ENCODE measurements at regions not wholly inside any gene's neighbourhood (a gene's known extent, or its start where the extent isn't known, plus 50 kb on each side); places are given as distances from the start of the nearest gene placed in this dataset.

DNA sequence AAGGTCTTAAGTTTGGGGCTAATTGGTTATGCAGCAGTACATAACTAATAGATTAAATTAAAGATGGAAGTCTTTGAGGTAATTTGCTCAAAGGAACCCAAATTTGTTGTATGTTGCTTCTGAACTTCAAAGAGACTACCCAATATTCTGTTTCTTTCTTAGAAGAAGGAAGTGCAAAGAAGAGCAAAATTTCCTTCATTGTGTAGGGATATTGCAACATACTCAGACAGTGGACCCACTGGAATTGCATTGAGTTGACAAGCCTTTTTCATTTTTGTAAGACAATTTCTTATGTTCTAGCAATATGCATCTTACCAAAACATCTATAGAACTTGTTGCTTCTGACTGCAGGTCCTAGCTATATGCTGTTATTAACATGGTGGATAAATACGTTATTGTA is 527.8 kb downstream of the SH2D4B start:
- Mint-ChIP-seq H3K4me1 (no peaks in the 10 kb centered on the region), H3K27ac (no peak overlapping the region), H3K36me3 (no peaks in the 10 kb centered on the region), H3K9me3 (peaks cover 0 to 2% (median 0%) of the 10 kb centered on the region in 7 donors), H3K4me3 (no peak overlapping the region), H3K27me3 (ENCODE audit: low read depth in 3 of 3) (peaks cover 2 to 4% (median 2%) of the 10 kb centered on the region in 3 donors)
- H3K36me3 ChIP-seq (replicated peaks in 1 of 2; ENCODE audit: control insufficient read depth in 1 of 2, insufficient read depth in 2 of 2, low read length in 2 of 2), result no peaks in the 10 kb centered on the region
- H3K27ac ChIP-seq (ENCODE audit: low read depth in 1 of 2, low read length in 2 of 2), result no peak overlapping the region
- no CpG with 5 or more reads among the region's 1 CpG for WGBS (ENCODE audit: insufficient coverage)
- H3K4me2 ChIP-seq (replicated peaks; ENCODE audit: extremely low read depth, low read length, poor library complexity, severe bottlenecking), result no peak overlapping the region
- no peak for DNase-seq
- H3K79me2 ChIP-seq (ENCODE audit: insufficient read depth, low read length), result no peaks in the 10 kb centered on the region
- intact Hi-C loops (cut with micrococcal nuclease), result no loop called here
- no peak overlapping the region for H3K9ac ChIP-seq (ENCODE audit: insufficient read depth, low read length, poor library complexity, severe bottlenecking)
- H3K9me3 ChIP-seq (replicated peaks in 1 of 2; ENCODE audit: control insufficient read depth in 1 of 2, insufficient read depth in 1 of 2, low read length in 2 of 2), result no peaks in the 10 kb centered on the region
- no peaks in the 10 kb centered on the region for H3K4me1 ChIP-seq (ENCODE audit: control insufficient read depth in 1 of 2, insufficient read depth in 2 of 2, low read length in 2 of 2)
- H4K20me1 ChIP-seq (ENCODE audit: insufficient read depth, low read length), result no peaks in the 10 kb centered on the region
- TF ChIP-seq CTCF (IDR thresholded peaks at IDR 0.05), result no peak
- H3K4me3 ChIP-seq (replicated peaks in 1 of 3; ENCODE audit: low read depth in 2 of 3, low read length in 3 of 3), result no peak overlapping the region
- H2AFZ ChIP-seq (ENCODE audit: insufficient read depth, low read depth, low read length, poor library complexity, severe bottlenecking), result no peak overlapping the region
- no peaks in the 10 kb centered on the region for H3K27me3 ChIP-seq (ENCODE audit: control insufficient read depth in 2 of 2, insufficient read depth in 2 of 2, low read length in 2 of 2)

DNA sequence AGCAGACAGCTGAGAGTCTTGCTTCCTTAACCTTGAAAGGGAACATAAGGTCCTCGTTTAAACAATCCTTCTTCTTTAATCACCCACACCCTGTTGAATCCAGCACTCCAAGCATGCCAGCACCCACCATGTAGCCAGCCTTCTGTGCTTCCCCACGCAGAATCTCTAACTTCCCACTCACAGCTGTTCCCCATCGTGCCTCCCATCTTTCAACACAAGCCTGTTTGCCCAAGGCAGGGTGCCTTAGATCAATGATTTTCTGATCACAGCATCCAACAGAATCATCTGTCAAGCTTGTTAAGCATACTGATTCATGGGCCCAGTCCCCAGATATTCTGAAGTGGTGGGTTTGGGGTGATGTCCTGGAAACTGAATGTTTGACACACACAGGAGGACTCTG is 530.8 kb downstream of the SH2D4B start:
- H4K20me1 ChIP-seq (ENCODE audit: insufficient read depth, low read length), result no peaks in the 10 kb centered on the region
- peaks cover 0 to 2% (median 0%) of the 10 kb centered on the region in 7 donors for H3K9me3 Mint-ChIP-seq
- peaks cover 0 to 2% (median 0%) of the 10 kb centered on the region in 3 donors for H3K27me3 Mint-ChIP-seq (ENCODE audit: low read depth in 3 of 3)
- no peak overlapping the region for H3K4me3 ChIP-seq (replicated peaks in 1 of 3; ENCODE audit: low read depth in 2 of 3, low read length in 3 of 3)
- H3K27ac Mint-ChIP-seq, result peak overlapping the region in 1 of 7 donors; percentile 19
- no peaks in the 10 kb centered on the region for H3K27me3 ChIP-seq (ENCODE audit: control insufficient read depth in 2 of 2, insufficient read depth in 2 of 2, low read length in 2 of 2)
- no peaks in the 10 kb centered on the region for H3K9me3 ChIP-seq (replicated peaks in 1 of 2; ENCODE audit: control insufficient read depth in 1 of 2, insufficient read depth in 1 of 2, low read length in 2 of 2)
- H3K4me1 ChIP-seq (ENCODE audit: control insufficient read depth in 1 of 2, insufficient read depth in 2 of 2, low read length in 2 of 2), result no peaks in the 10 kb centered on the region
- H3K4me3 Mint-ChIP-seq, result no peak overlapping the region
- no peak overlapping the region for H3K27ac ChIP-seq (ENCODE audit: low read depth in 1 of 2, low read length in 2 of 2)
- no peaks in the 10 kb centered on the region for H3K4me1 Mint-ChIP-seq
- DNase-seq, result no peak
- intact Hi-C loops (cut with micrococcal nuclease), result no loop called here
- H3K9ac ChIP-seq (ENCODE audit: insufficient read depth, low read length, poor library complexity, severe bottlenecking), result no peak overlapping the region
- H3K36me3 Mint-ChIP-seq, result no peaks in the 10 kb centered on the region
- no peak overlapping the region for H2AFZ ChIP-seq (ENCODE audit: insufficient read depth, low read depth, low read length, poor library complexity, severe bottlenecking)
- H3K79me2 ChIP-seq (ENCODE audit: insufficient read depth, low read length), result no peaks in the 10 kb centered on the region
- WGBS (ENCODE audit: insufficient coverage), result 75% methylated on average over 1 of the region's 3 CpGs
- no peak for TF ChIP-seq CTCF (IDR thresholded peaks at IDR 0.05)
- H3K4me2 ChIP-seq (replicated peaks; ENCODE audit: extremely low read depth, low read length, poor library complexity, severe bottlenecking), result no peak overlapping the region
- H3K36me3 ChIP-seq (replicated peaks in 1 of 2; ENCODE audit: control insufficient read depth in 1 of 2, insufficient read depth in 2 of 2, low read length in 2 of 2), result no peaks in the 10 kb centered on the region
